ENCODE measurements at regions not wholly inside any gene's neighbourhood (a gene's known extent, or its start where the extent isn't known, plus 50 kb on each side); places are given as distances from the start of the nearest gene placed in this dataset.

DNA sequence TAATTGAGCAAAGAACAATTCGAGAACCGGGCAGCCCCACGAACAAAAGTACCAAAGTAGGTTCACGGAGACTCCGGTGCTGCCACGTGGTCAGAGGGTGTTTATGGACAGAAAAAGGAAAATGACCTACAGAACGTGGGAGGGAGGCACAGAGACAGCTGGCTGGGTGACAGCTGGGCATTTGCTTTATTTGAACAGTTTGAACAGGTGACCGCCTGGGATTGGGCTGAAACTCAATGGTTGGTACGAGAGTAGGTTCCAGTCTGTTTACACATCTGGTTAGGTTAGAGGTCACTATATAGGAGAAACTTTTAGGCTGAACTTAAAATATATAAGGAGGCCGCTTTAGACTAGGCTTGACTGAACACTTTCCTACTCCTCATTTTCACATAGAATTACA is 50.6 kb upstream of the CELF2 start:
- TF ChIP-seq, protein P1, sequence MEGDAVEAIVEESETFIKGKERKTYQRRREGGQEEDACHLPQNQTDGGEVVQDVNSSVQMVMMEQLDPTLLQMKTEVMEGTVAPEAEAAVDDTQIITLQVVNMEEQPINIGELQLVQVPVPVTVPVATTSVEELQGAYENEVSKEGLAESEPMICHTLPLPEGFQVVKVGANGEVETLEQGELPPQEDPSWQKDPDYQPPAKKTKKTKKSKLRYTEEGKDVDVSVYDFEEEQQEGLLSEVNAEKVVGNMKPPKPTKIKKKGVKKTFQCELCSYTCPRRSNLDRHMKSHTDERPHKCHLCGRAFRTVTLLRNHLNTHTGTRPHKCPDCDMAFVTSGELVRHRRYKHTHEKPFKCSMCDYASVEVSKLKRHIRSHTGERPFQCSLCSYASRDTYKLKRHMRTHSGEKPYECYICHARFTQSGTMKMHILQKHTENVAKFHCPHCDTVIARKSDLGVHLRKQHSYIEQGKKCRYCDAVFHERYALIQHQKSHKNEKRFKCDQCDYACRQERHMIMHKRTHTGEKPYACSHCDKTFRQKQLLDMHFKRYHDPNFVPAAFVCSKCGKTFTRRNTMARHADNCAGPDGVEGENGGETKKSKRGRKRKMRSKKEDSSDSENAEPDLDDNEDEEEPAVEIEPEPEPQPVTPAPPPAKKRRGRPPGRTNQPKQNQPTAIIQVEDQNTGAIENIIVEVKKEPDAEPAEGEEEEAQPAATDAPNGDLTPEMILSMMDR (IDR thresholded peaks at IDR 0.05), result no peak
- TF ChIP-seq POLR2A (IDR thresholded peaks at IDR 0.05), result no peak
